CD4-positive, alpha-beta T cell treated with Interleukin-2 at 100 ng/mL for 4 hours (primary cell): ENCODE measurements at regions not wholly inside any gene's neighbourhood (a gene's known extent, or its start where the extent isn't known, plus 50 kb on each side); places are given as distances from the start of the nearest gene placed in this dataset.

Source experiments
- DNase-seq: peaks from one replicate; pipeline ENCODE4 v3.0.0-alpha.2; 2020; ENCODE audit warnings: low spot score

GRCh38 chr22:26732284-26732683 is 74.9 kb downstream of the MIAT start:
- DNase-seq: no peak

- no peak for DNase-seq
These were observed 77.1 kb downstream of the MIAT start for GRCh38 chr22:26734339-26735018.

DNA sequence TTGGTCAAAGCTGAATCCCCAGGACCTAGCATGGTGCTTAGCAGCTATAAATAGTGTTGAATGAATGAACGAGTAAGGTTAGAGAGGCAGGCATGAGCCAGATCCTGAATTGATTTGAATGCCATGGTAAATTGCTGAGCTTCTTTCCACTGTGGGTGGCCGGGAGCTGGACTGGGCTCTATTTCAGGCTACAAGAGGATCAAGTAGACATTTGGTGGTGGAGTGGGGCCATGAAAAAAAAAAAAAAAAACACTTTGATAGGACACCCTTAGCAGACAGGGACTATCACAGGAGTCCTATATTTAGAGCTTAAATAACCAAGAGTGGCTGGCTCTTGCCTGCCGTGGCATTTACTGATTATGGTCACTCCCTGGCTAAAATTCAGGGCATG is 77.6 kb downstream of the MIAT start:
- DNase-seq: no peak

DNA sequence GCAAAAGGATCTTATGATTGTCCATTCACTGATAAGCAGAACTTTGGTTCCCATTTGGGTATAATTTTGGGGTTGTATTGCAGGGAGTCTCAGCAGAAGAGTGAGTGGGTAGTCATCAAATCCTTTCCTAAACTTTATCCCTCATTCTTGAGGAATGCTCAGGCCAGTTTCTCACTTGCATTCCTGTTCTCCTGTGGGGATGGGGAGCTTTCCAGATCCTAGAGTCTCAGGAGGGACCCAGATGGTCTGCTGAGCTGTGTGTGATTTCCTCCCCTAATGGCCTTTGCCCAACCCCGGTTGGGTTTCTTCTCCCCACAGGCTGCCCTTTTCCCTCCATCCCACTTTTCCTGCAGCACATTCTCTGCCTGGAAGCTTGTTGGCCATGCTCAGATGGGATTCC is 79.9 kb downstream of the MIAT start:
- no peak for DNase-seq

GRCh38 chr22:26740253-26740652 is 82.9 kb downstream of the MIAT start:
- no peak for DNase-seq

- DNase-seq: no peak
These were observed 85.8 kb downstream of the MIAT start for GRCh38 chr22:26743149-26743548.

DNA sequence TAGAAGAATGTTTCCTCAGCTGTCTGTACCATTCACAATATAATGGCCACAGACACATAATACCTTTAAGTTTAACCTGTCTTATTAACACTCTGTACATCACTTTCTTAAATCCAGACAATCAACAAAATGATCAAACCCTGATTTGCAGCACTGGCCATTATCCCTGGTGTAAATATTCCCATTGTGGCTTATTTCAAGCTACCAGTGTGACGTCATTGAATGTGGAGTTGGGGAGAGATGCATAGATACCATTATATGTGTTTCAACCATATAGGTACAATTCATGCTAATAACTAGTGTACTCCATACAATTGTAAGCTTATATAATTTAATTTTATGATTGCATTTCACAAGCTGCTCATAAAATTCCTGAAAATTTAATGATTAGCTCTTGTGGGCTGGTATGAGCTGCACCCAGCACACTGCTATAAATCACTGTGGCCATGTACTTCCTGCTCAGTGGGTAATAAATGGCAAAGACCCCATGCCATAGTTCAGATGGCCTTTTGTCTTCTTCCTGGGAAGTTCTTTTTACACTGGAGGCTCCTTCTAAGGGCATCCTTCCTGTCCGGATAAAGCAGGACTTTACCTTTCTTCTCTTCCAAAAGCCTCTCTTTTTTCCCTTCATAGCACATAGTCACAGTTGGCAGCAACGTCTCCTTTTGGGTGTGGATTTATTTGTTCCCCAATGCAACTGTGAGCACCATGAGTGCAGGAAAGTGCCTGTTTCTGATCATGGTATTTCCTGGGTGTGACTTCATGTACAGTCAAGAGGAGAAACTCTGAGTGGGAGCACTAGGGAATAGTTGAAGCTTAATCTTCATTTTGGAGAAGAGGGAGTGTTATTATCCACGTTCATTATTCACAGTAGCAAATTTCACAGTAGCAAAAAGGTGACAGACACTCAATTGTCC is 87.8 kb downstream of the MIAT start:
- DNase-seq: no peak

DNA sequence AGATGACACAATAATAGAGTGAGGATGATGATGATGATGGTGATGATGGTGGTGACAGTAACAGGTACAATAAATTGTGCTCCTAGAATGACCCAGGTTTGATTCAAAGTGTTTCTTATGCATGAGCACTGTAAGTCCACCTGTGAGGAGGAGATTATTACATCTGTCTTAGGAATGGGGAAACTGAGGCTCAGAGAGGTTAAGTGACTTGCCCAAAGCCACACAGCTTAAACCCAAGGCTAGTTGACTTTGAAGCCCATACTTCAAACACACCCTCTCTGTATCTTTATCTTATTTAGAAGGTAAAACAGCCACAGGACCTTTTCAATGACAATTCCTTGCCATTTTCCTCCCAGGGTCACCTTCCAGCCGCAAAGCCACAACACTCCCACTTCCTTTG is 88.9 kb downstream of the MIAT start:
- DNase-seq: no peak

GRCh38 chr22:26748845-26749244 is 91.5 kb downstream of the MIAT start:
- DNase-seq: no peak

- DNase-seq: no peak
These were observed 93.8 kb downstream of the MIAT start for GRCh38 chr22:26751217-26751616.

DNA sequence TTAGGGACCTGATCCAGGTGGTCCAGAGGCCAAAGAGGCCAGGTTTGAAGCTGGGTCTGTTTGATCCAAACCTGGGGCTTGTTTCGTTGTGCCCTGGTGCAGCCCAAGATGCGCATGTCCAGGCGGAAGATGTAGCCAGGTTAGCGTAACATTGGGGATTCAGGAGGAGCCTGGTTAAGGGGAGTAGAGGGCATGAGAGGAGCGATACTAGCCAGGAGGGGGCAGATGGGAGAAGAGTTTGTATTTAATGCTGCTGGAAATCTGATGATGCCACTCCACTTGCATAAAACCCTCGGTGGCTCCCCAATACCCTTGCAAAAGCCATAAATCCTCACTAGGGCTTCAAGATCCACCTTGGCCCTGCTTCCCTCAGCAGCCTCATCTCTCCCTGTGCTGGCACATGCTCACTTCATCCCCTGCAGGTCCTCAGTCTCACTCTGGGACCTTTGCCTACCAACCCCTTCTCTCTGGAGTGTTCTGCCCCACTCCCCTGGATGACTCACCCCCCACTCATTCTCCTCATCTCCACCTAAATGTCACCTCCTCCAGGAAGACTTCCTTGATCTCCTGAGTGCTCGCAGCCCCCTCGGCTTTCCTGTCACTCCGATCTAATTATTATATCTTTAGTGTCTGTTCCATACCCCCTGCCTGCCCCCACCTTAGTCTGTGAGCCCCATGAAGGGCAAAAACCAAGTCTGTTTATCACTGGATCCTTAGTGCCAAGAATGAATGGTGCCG is 95.9 kb downstream of the MIAT start:
- no peak for DNase-seq

- no peak for DNase-seq
These were observed 99.4 kb downstream of the MIAT start for GRCh38 chr22:26756675-26757293.

DNA sequence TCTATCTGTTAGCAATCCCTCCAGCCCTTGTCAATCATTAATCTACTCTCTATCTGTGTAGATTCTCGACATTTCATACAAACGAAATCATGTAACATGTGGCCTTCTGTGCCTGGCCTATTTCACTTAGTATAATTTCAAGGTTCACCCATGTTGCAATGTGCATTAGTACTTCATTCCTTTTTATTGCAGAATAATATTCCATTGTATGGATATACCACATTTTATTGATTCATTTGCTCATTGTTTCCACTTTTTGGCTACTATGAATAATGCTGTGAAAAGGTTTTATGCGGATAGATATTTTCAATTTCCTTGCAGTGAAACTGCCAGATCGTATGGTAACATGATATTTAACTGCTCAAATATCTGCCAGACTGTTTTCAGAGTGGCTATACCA is 100.1 kb downstream of the MIAT start:
- no peak for DNase-seq

GRCh38 chr22:26762503-26763472 is 105.4 kb downstream of the MIAT start:
- no peak for DNase-seq

DNA sequence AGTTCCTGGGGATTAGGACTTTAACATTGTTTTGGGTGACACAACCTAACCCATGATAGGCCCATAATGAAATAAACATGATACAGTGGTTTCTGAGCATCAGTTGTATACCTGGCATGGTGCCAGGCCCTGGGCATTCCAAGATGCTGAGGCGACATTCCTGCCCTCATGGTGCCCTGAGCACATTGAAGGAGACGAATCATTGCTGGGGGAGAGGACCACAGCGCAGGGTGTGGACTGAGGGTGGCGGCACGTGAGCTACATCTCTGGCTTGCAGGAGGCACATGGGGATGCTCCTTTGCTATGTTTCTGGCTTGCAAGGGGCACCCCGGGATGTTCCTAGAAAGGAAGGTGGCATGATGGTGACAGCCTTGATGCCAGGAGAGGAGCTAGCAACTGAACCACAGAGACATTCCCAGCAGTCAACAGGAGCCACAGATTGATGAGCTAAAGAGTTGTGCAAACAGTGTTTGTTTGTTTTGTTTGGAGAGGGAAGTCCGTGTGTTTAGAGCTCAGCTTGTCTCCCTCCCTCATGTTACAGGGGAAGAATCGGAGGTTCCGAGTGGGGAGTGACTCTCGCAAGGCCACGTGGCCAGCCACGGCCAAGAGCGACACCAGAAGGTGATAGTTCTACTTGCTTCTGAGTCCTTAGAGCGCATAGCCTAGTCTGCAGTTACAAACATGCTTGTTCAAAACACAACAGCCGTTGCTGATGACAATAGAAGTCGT is 106.4 kb downstream of the MIAT start:
- DNase-seq: no peak

GRCh38 chr22:26766510-26767350 is 109.3 kb downstream of the MIAT start:
- no peak for DNase-seq

DNA sequence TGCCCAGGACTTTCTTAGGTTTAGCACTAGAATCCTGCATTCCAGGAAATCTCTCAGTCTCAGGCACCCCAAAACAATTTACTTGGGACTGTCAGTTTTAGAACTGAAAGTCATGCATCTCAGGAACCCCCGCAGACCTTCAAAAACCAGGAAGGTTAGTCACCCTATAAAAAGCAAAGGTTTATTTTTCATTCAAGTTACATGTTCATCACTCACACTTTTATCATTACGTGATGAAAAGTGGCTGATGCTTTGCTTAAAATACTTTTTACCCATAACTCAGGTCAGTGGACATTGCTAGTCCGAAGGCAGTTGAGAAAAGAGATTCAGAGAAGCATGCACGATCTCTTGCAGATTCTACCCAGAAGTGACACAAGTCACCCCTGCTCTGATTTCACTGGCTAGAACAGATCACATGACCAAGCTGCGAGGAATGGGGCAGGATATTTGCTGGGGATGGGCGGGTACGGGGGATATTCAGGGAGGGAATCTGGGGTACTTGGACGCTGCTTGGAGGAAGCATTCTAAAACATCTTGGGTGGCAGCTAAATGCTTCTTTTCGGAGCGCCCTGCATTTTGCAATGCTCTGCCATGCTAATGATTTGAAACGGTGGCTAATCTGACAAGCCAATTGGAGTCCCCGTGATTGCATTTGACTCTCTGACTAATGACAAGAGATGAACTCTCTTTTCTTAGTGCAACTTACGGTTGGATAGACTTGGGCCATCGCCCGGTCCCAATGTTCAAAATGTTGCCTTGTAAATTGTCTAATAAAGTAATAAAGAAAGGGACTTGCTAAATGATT is 110.2 kb downstream of the MIAT start:
- DNase-seq: no peak

GRCh38 chr22:26768156-26768515 is 110.7 kb downstream of the MIAT start:
- DNase-seq: no peak

- no peak for DNase-seq
These were observed 111.6 kb downstream of the MIAT start for GRCh38 chr22:26768952-26769351.
